Naive thymus-derived CD4-positive, alpha-beta T cell (primary cell): ENCODE measurements at regions not wholly inside any gene's neighbourhood (a gene's known extent, or its start where the extent isn't known, plus 50 kb on each side); places are given as distances from the start of the nearest gene placed in this dataset.
A peak's percentile ranks its signal among the peaks of the same experiment; 100 is the strongest.

ENCODE experiments used
- ATAC-seq: fragments of 150-1000 bp; cut with Tn5 transposase; 2 replicates; pipeline ENCODE4 v1.10.0; 2021; ENCODE audit warnings: mild to moderate bottlenecking, moderate library complexity
- CTCF ChIA-PET: fragments of 350-600 bp; sonication (Branson Sonifier 250); formaldehyde crosslinking; loops from one replicate; lab custom pipeline; 2021; ENCODE audit warnings: antibody characterized with exemption; lab: Charles Lee
- POLR2A ChIA-PET: fragments of 350-600 bp; sonication (Branson Sonifier 250); formaldehyde crosslinking; loops from one replicate; lab custom pipeline; 2021; ENCODE audit warnings: antibody characterized with exemption, inconsistent platforms; lab: Charles Lee
- DNase-seq, 9 donors: peaks; one replicate each; pipeline versions ENCODE4 v3.0.0 to v3.0.0-alpha.2; 2020 to 2022; ENCODE audit warnings: mixed read lengths in 1 of 9
- H3K27ac ChIP-seq: one replicate; pipeline ENCODE4 v1.7.0; 2013; ENCODE audit warnings: mild to moderate bottlenecking, low read depth, low read length, moderate library complexity
- H3K27me3 ChIP-seq, 2 donors: one replicate each; pipeline ENCODE4 v1.7.0; 2013; ENCODE audit warnings: low read length in 2 of 2, mild to moderate bottlenecking in 2 of 2, moderate library complexity in 2 of 2; ENCODE audit not compliant: control insufficient read depth in 2 of 2, insufficient read depth in 2 of 2
- H3K36me3 ChIP-seq, 3 experiments: 1 replicate in 2 of 3; 2 replicates in 1 of 3; pipeline ENCODE4 v1.7.0; 2013; ENCODE audit warnings: low read length in 3 of 3, mild to moderate bottlenecking in 3 of 3, moderate library complexity in 1 of 3; ENCODE audit not compliant: insufficient read depth in 3 of 3, control insufficient read depth in 2 of 3
- H3K4me1 ChIP-seq, 2 donors: one replicate each; pipeline ENCODE4 v1.7.0; 2013; ENCODE audit warnings: low read length in 2 of 2, mild to moderate bottlenecking in 2 of 2, moderate library complexity in 1 of 2; ENCODE audit not compliant: control insufficient read depth in 2 of 2, insufficient read depth in 2 of 2
- H3K4me3 ChIP-seq: 2 replicates; pipeline ENCODE4 v1.7.0; 2013; ENCODE audit warnings: mild to moderate bottlenecking, low read length
- H3K9me3 ChIP-seq, 3 experiments: 1 replicate in 2 of 3; 2 replicates in 1 of 3; pipeline ENCODE4 v1.7.0; 2013; ENCODE audit warnings: low read length in 3 of 3; ENCODE audit not compliant: control insufficient read depth in 2 of 3
- H3K27ac Mint-ChIP-seq, 9 donors: one replicate each; pipeline ENCODE4 v1.8.0; 2020 to 2022; ENCODE audit warnings: mixed read lengths in 9 of 9, mild to moderate bottlenecking in 8 of 9, moderate library complexity in 5 of 9, inconsistent platforms in 2 of 9
- H3K27me3 Mint-ChIP-seq, 5 donors: one replicate each; pipeline ENCODE4 v1.8.0; 2021 to 2022; ENCODE audit warnings: mixed read lengths in 5 of 5, mild to moderate bottlenecking in 1 of 5
- H3K36me3 Mint-ChIP-seq, 5 donors: one replicate each; pipeline ENCODE4 v1.8.0; 2020 to 2022; ENCODE audit warnings: mixed read lengths in 5 of 5, mild to moderate bottlenecking in 3 of 5, inconsistent platforms in 1 of 5
- H3K4me1 Mint-ChIP-seq, 7 donors: one replicate each; pipeline ENCODE4 v1.8.0; 2020 to 2022; ENCODE audit warnings: mixed read lengths in 7 of 7, mild to moderate bottlenecking in 3 of 7, inconsistent platforms in 1 of 7
- H3K4me3 Mint-ChIP-seq, 10 donors: one replicate each; pipeline ENCODE4 v1.8.0; 2020 to 2022; ENCODE audit warnings: mild to moderate bottlenecking in 10 of 10, mixed read lengths in 10 of 10, moderate library complexity in 6 of 10, inconsistent platforms in 2 of 10
- H3K9me3 Mint-ChIP-seq, 11 donors: one replicate each; pipeline ENCODE4 v1.8.0; 2020 to 2022; ENCODE audit warnings: mixed read lengths in 11 of 11, mild to moderate bottlenecking in 4 of 11, inconsistent platforms in 1 of 11, moderate library complexity in 1 of 11
- intact Hi-C, 2 donors: fragments of 100-400 bp; cut with micrococcal nuclease; formaldehyde crosslinking; loops; one replicate each; pipeline ENCODE4 v1.15.1; 2023

DNA sequence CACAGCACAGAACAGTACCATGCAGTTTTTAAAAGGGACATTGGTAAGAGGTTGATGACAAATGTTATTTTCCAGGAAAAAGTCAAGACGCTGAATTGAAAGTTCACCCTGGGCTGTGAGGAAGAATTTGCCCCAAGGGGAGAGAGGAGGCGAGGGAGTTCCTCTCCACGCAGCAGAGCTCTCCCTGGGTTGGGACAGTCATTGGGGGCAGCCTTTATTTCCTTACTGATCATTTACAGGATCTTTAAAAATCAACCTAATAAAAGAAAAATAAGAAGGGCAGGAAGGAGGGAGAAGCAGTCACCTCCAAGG is 49.9 kb upstream of the WNT7B start:
- Histone ChIP-seq H3K4me3 (no peak overlapping the region), H3K4me1 (no peaks in the 10 kb centered on the region), H3K36me3 (no peaks in the 10 kb centered on the region), H3K27me3 (peaks cover 0 to 4% of the 10 kb centered on the region in 2 donors), H3K27ac (no peak overlapping the region), H3K9me3 (no peaks in the 10 kb centered on the region)
- H3K4me1 Mint-ChIP-seq: peaks cover 4 to 11% (median 6%) of the 10 kb centered on the region in 7 donors
- CTCF ChIA-PET: interaction anchor here (1.4 kb wide), 1 partner anchor 21 kb away, joined by 4 read pairs; no protein-coding TSS in a partner anchor
- H3K27ac Mint-ChIP-seq: no peak overlapping the region
- POLR2A ChIA-PET: no interaction called here
- peaks cover 0 to 12% (median 0%) of the 10 kb centered on the region in 5 donors for H3K36me3 Mint-ChIP-seq
- peaks cover 31 to 53% (median 39%) of the 10 kb centered on the region in 5 donors for H3K27me3 Mint-ChIP-seq
- intact Hi-C loops: no loop called here
- DNase-seq: no peak
- peaks cover 0 to 6% (median 0%) of the 10 kb centered on the region in 11 donors for H3K9me3 Mint-ChIP-seq
- H3K4me3 Mint-ChIP-seq: peak overlapping the region in 4 of 10 donors; percentile 40 to 70 (median 52)
- no peak for ATAC-seq

DNA sequence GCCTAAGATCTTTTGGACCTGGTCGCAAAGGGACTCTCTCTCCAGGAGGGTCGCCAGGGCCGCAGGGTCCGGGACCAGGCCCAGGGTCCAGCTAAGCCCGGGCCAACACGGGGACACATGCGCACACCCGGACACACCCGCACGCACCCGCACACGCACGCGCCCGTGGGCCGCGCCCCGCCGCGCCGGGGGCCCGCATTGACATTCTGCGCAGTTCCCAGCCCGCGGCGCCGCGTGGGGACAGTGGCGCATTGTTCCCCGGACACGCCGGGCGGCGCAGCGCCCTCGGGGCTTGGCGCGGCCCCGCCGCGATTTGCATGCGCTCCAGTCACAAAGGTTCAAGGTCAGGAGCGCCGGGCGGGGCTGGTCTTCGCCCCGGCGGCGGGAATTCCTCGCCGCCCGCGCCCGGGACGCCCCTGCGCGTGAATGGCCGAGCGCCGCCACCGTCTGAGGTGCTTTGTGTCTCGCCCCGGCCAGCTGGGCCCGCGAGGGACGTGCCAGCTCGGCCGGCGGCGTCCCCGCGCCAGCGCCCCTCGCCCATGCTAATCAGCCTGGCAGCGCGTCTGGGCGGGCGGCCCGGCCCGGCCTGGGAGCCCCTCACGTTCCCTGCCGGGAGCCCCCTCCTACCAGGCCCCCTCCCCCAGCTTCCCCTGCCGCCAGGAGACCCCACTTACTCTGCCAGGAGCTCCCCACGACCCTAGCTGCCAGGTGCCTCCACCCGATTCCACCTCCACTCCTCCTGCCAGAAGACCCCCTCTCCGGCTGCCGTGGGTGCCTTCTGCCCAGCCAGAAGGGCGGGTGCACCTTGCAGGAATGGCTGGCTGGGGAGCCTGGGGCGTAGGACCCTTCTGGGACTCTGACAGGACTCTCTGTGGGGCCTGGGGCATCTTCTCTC is 50.5 kb upstream of the WNT7B start:
- peak; percentile 76 for ATAC-seq
- intact Hi-C loops: no loop called here

DNA sequence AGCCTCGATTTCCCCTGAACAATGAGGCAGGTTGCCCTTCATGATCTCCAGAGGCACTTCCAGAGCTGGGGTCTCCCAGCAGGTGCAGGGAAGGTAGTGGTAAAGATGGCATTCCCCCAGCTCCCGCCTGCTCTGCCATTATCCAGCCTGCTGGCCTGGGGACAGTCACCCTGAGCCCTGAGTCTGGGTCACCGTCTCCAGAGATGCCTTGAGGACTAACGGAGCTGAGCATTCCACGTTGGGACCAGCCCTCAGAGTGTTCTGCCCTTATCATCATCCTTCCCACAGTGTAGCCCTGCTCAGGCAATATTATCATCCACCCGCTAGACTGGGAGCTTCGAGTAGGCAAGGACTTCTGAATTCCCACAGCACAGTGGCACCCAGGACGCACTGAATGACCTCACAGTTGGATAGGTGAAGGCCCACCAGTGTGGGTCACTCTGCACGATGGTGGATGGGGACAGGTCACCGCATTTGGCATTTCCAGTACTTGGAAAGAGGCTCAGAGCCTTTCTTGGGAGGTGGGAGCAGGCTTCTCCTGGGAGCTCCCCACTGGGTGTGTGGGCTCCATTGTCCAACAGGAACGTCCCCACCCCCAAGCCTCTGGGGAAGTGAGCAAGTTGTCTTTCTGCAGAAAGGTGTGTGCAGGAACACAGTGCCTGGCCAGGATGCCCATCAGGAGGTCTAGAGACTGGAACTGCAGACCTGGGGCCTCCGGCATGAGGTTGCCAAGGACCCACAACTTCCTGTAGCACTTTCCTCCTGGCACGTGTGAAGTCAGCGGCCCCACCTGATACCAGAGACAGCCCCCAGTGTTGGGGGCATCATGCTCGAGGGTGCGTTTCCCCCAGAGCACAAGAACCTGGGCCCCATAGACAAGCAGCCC is 51.4 kb upstream of the WNT7B start:
- Mint-ChIP-seq H3K27ac (peak overlapping the region in 1 of 9 donors; percentile 25), H3K4me3 (peak overlapping the region in 3 of 10 donors; percentile 1 to 55 (median 5)), H3K9me3 (peaks cover 0 to 6% (median 0%) of the 10 kb centered on the region in 11 donors), H3K4me1 (peaks cover 4 to 11% (median 6%) of the 10 kb centered on the region in 7 donors), H3K36me3 (peaks cover 0 to 12% (median 0%) of the 10 kb centered on the region in 5 donors), H3K27me3 (peaks cover 31 to 50% (median 35%) of the 10 kb centered on the region in 5 donors)
- Histone ChIP-seq H3K27me3 (peaks cover 0 to 4% of the 10 kb centered on the region in 2 donors), H3K4me1 (no peaks in the 10 kb centered on the region), H3K4me3 (no peak overlapping the region), H3K27ac (no peak overlapping the region), H3K9me3 (no peaks in the 10 kb centered on the region), H3K36me3 (no peaks in the 10 kb centered on the region)
- POLR2A ChIA-PET: no interaction called here
- no peak for DNase-seq
- ATAC-seq: no peak
- CTCF ChIA-PET: no interaction called here
- intact Hi-C loops: no loop called here

More for the DNA sequence above, 50.5 kb upstream of the WNT7B start:
- H3K4me1 ChIP-seq: no peaks in the 10 kb centered on the region
- H3K27me3 ChIP-seq: peaks cover 0 to 4% of the 10 kb centered on the region in 2 donors
- H3K36me3 ChIP-seq: no peaks in the 10 kb centered on the region
- Mint-ChIP-seq H3K4me1 (peaks cover 4 to 11% (median 6%) of the 10 kb centered on the region in 7 donors), H3K27ac (no peak overlapping the region), H3K9me3 (peaks cover 0 to 6% (median 0%) of the 10 kb centered on the region in 11 donors), H3K36me3 (peaks cover 0 to 12% (median 0%) of the 10 kb centered on the region in 5 donors), H3K27me3 (peaks cover 31 to 53% (median 39%) of the 10 kb centered on the region in 5 donors), H3K4me3 (peak overlapping the region in 4 of 10 donors; percentile 5 to 70 (median 52))
- no peaks in the 10 kb centered on the region for H3K9me3 ChIP-seq
- ChIA-PET CTCF (no interaction called here), POLR2A (no interaction called here)
- DNase-seq: no peak
- no peak overlapping the region for H3K4me3 ChIP-seq
- H3K27ac ChIP-seq: no peak overlapping the region

DNA sequence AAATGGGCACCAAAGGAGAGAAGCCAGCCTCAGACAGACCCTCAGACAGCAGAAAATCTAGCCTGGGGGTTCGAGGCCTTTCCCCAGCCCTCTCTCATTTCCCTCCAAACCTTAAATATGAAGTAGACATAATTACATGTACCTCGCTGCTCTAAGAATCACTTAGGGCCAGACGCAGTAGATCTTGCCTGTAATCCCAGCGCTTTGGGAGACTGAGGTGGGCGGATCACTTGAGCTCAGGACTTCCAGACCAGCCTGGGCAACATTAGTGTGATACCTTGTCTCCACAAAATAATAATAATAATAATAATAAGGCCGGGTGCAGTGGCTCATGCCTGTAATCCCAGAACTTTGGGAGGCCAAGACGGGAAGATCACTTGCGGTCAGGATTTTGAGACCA is 52.1 kb upstream of the WNT7B start:
- Histone ChIP-seq H3K9me3 (no peaks in the 10 kb centered on the region), H3K36me3 (no peaks in the 10 kb centered on the region), H3K27ac (no peak overlapping the region), H3K27me3 (peaks cover 0 to 4% of the 10 kb centered on the region in 2 donors), H3K4me3 (no peak overlapping the region), H3K4me1 (no peaks in the 10 kb centered on the region)
- Mint-ChIP-seq H3K27ac (no peak overlapping the region), H3K4me1 (peaks cover 4 to 11% (median 6%) of the 10 kb centered on the region in 7 donors), H3K4me3 (no peak overlapping the region), H3K36me3 (peaks cover 0 to 12% (median 0%) of the 10 kb centered on the region in 5 donors), H3K27me3 (peaks cover 31 to 50% (median 35%) of the 10 kb centered on the region in 5 donors), H3K9me3 (peaks cover 0 to 6% (median 0%) of the 10 kb centered on the region in 11 donors)
- DNase-seq: no peak
- ChIA-PET CTCF (no interaction called here), POLR2A (no interaction called here)
- intact Hi-C loops: no loop called here
- no peak for ATAC-seq

DNA sequence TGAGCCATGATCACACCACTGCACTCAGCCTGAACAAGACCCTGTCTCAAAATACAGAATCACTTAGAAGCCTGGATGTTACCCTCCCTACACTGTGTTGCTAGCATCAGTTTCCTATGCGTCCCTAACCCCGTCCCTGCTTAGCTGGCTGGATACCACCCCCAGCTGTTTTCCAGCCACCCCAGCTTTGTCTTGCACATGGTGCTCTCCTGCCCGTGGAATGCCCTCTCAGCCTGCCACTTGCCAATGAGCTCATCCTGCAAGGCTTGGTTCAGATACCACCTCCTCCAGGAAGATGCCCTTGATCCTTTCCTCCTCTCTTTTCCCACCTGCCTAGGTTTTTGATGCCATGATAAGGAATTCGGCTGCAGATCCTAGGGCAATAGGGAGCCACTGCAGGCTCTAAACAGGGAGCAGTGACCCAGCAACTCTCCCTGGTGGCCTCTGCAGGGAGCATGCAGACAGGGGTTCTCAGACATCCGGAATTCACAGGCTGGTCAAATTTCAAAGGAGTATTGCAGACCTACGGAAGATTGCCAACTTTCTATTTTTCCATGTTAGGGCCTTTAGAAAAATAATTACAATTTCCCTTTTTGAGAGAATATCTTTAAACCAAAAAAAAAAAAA is 52.7 kb upstream of the WNT7B start:
- ChIA-PET CTCF (no interaction called here), POLR2A (no interaction called here)
- no peaks in the 10 kb centered on the region for H3K9me3 ChIP-seq
- H3K27me3 Mint-ChIP-seq: peaks cover 25 to 45% (median 30%) of the 10 kb centered on the region in 5 donors
- H3K27ac ChIP-seq: no peak overlapping the region
- intact Hi-C loops: no loop called here
- H3K4me3 ChIP-seq: no peak overlapping the region
- no peaks in the 10 kb centered on the region for H3K36me3 ChIP-seq
- no peaks in the 10 kb centered on the region for H3K4me1 ChIP-seq
- H3K27me3 ChIP-seq: peaks cover 0 to 4% of the 10 kb centered on the region in 2 donors
- ATAC-seq: no peak
- peaks cover 0 to 12% (median 0%) of the 10 kb centered on the region in 5 donors for H3K36me3 Mint-ChIP-seq
- peaks cover 4 to 12% (median 7%) of the 10 kb centered on the region in 7 donors for H3K4me1 Mint-ChIP-seq
- H3K4me3 Mint-ChIP-seq: no peak overlapping the region
- peaks cover 0 to 6% (median 0%) of the 10 kb centered on the region in 11 donors for H3K9me3 Mint-ChIP-seq
- no peak for DNase-seq
- peak overlapping the region in 1 of 9 donors; percentile 62 for H3K27ac Mint-ChIP-seq

DNA sequence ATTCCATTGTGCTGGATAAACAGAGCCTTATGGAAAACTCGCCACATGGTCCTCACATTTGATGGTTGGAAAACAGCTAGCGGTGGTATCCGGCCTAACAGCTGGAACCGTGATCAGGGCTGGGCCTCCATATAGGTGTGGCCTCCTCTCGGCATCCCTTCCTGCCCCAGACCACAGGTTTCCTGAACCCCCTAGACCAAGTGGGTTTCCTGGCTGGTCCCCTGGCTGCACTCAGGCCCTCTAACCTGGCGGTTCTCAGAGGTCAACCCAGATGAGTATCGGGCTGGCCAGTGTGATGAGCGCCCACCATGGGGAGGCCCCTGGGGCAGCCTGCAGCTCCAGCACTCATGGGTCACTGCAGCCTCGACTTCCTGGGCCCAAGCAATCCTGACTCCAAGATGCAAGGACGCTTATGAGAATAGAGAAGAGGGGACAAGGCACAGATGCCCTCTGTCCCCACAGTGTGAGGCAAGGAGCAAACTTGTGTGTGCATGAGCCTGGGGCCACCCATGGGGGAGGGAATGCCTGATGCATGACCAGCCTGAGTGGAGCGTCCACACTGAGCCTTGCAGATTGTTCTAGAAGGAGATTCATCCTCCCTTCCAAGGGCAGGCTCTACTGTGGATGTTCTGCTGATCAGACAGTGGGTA is 53.4 kb upstream of the WNT7B start:
- ATAC-seq (no peak), DNase-seq (no peak)
- Mint-ChIP-seq H3K27ac (peak overlapping the region in 2 of 9 donors; percentile 11 to 74), H3K36me3 (peaks cover 0 to 12% (median 0%) of the 10 kb centered on the region in 5 donors), H3K4me3 (no peak overlapping the region), H3K27me3 (peaks cover 22 to 38% (median 23%) of the 10 kb centered on the region in 5 donors), H3K4me1 (peaks cover 4 to 18% (median 14%) of the 10 kb centered on the region in 7 donors), H3K9me3 (peaks cover 0 to 3% (median 0%) of the 10 kb centered on the region in 11 donors)
- ChIA-PET POLR2A (no interaction called here), CTCF (no interaction called here)
- H3K27ac ChIP-seq: no peak overlapping the region
- no peak overlapping the region for H3K4me3 ChIP-seq
- H3K36me3 ChIP-seq: no peaks in the 10 kb centered on the region
- no peaks in the 10 kb centered on the region for H3K9me3 ChIP-seq
- H3K4me1 ChIP-seq: peaks cover 5 to 6% of the 10 kb centered on the region in 2 donors
- intact Hi-C loops: no loop called here
- peaks cover 0 to 4% of the 10 kb centered on the region in 2 donors for H3K27me3 ChIP-seq
